Activated B cell treated with CpG ODN at 0.5 μM for 24 hours (primary cell): ENCODE measurements at regions not wholly inside any gene's neighbourhood (a gene's known extent, or its start where the extent isn't known, plus 50 kb on each side); places are given as distances from the start of the nearest gene placed in this dataset.
"Not testable (repeated sequence)": the region's sequence is repeated elsewhere in the genome, so short reads cannot be mapped to it uniquely, and the experiment has no call there.

Source experiments
- ATAC-seq: fragments of 200-7000 bp; cut with Tn5 transposase; one replicate; pipeline ENCODE4 v1.10.0; 2021; ENCODE audit warnings: low read depth, mild to moderate bottlenecking, moderate library complexity
- CTCF ChIA-PET: fragments of 350-600 bp; sonication (Branson Sonifier 250); formaldehyde crosslinking; loops from one replicate; lab custom pipeline; 2021; ENCODE audit warnings: antibody characterized with exemption; lab: Charles Lee
- POLR2A ChIA-PET: fragments of 350-600 bp; sonication (Branson Sonifier 250); formaldehyde crosslinking; loops from one replicate; lab custom pipeline; 2021; ENCODE audit warnings: antibody characterized with exemption; lab: Charles Lee
- DNase-seq: peaks from one replicate; pipeline ENCODE4 v3.0.0; 2022
- H3K27ac Mint-ChIP-seq: one replicate; pipeline ENCODE4 v1.8.0; 2020; ENCODE audit warnings: mixed read lengths
- H3K27me3 Mint-ChIP-seq: one replicate; pipeline ENCODE4 v1.8.0; 2021; ENCODE audit warnings: mixed read lengths
- H3K36me3 Mint-ChIP-seq: one replicate; pipeline ENCODE4 v1.8.0; 2021; ENCODE audit warnings: low read depth, mixed read lengths
- H3K4me1 Mint-ChIP-seq: one replicate; pipeline ENCODE4 v1.8.0; 2021; ENCODE audit warnings: mixed read lengths
- H3K4me3 Mint-ChIP-seq: one replicate; pipeline ENCODE4 v1.8.0; 2020; ENCODE audit warnings: mild to moderate bottlenecking, mixed read lengths
- H3K9me3 Mint-ChIP-seq: one replicate; pipeline ENCODE4 v1.8.0; 2020; ENCODE audit warnings: mixed read lengths
- intact Hi-C: fragments of 100-400 bp; cut with micrococcal nuclease; formaldehyde crosslinking; loops from one replicate; pipeline ENCODE4 v1.15.1; 2024
- TF ChIP-seq, protein P1 (sequence below): fragments of 200-600 bp; IDR thresholded peaks from one replicate; pipeline ENCODE4 v1.8.0; 2022; ENCODE audit warnings: antibody characterized with exemption, mild to moderate bottlenecking

DNA sequence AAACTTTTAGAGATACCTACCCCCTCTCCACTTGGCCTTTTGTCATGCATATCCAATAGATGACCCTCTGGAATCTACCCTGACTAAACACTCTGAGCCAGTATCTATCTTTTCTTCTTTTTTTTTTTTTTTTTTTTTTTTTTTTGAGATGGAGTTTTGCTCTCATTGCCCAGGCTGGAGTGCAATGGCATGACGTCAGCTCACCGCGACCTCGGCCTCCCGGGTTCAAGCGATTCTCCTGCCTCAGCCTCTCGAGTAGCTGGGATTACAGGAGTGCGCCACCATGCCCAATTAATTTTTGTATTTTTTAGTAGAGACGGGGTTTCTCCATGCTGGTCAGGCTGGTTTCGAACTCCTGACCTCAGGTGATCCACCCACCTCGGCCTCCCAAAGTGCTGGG, 50.8 kb upstream of the GRIN2B start:
- CTCF ChIA-PET, POLR2A ChIA-PET, intact Hi-C loops, H3K4me1 Mint-ChIP-seq, ATAC-seq, H3K9me3 Mint-ChIP-seq, H3K4me3 Mint-ChIP-seq, H3K27me3 Mint-ChIP-seq, DNase-seq, H3K27ac Mint-ChIP-seq, H3K36me3 Mint-ChIP-seq: not testable (repeated sequence)

DNA sequence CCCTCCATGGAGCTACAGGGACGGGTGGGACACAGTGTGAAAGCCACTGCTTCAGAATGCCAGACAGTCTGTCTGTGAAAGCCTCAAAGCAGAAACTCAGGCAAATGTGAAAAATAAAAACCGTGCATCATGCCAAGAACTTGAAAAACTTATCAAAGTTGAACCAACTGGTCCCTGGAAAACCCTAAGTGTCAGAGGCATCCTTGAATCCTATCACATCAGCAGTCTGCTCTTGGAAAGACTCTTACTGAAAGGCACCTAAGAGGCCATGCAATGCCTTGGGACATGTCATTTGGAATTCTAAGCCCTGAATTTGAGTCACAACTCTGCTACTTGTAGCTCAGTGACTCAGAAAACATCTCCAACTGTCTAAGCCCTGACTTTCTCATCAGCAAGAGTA, 62.4 kb upstream of the GRIN2B start:
- ATAC-seq = no peak
- CTCF ChIA-PET = no interaction called here
- POLR2A ChIA-PET = interaction anchor here (0.5 kb wide), 1 partner anchor 62 kb away, joined by 10 read pairs; no protein-coding TSS in a partner anchor
- Mint-ChIP-seq H3K4me1 (no peaks in the 10 kb centered on the region), H3K4me3 (no peak overlapping the region), H3K27me3 (peaks cover 14% of the 10 kb centered on the region), H3K27ac (no peak overlapping the region), H3K36me3 (no peaks in the 10 kb centered on the region), H3K9me3 (peaks cover 2% of the 10 kb centered on the region)
- TF ChIP-seq, protein P1, sequence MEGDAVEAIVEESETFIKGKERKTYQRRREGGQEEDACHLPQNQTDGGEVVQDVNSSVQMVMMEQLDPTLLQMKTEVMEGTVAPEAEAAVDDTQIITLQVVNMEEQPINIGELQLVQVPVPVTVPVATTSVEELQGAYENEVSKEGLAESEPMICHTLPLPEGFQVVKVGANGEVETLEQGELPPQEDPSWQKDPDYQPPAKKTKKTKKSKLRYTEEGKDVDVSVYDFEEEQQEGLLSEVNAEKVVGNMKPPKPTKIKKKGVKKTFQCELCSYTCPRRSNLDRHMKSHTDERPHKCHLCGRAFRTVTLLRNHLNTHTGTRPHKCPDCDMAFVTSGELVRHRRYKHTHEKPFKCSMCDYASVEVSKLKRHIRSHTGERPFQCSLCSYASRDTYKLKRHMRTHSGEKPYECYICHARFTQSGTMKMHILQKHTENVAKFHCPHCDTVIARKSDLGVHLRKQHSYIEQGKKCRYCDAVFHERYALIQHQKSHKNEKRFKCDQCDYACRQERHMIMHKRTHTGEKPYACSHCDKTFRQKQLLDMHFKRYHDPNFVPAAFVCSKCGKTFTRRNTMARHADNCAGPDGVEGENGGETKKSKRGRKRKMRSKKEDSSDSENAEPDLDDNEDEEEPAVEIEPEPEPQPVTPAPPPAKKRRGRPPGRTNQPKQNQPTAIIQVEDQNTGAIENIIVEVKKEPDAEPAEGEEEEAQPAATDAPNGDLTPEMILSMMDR = no peak
- intact Hi-C loops = no loop called here
- DNase-seq = no peak

DNA sequence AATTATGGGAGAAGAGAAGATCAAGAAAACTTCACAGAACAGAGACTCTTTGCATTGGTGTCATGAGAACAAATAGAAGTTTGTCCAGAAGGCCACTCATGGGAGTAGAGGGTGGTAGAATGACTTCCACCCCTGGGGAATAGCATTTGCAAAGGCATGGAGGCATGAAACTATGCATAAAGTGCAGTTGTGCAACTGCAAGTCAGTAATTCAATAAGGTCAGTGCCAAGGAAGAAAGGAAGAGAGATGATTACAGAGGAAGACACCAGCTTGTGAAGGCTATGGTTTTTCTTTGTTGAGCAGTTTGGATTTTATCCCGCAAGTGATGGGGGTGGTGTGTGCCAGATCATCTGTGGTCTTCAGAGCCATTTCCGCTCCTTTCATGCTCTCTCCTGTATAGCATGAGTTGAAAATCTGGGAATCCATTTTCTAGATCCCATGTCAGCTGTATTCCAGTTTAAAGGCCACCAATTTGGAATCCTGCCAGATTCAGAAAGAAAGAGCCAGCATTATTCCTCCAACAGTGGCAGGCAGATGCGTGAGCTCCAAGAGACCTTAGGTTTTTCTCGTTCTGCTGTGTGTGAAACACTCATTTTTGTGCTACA, 67.6 kb upstream of the GRIN2B start:
- ChIA-PET CTCF (no interaction called here), POLR2A (no interaction called here)
- DNase-seq (no peak), ATAC-seq (no peak)
- Mint-ChIP-seq H3K27ac (no peak overlapping the region), H3K4me1 (no peaks in the 10 kb centered on the region), H3K27me3 (peaks cover 7% of the 10 kb centered on the region), H3K36me3 (no peaks in the 10 kb centered on the region), H3K9me3 (no peaks in the 10 kb centered on the region), H3K4me3 (no peak overlapping the region)
- TF ChIP-seq, protein P1 = no peak
- intact Hi-C loops = no loop called here

- H3K4me3 Mint-ChIP-seq = no peak overlapping the region
- intact Hi-C loops = no loop called here
- no peak for ATAC-seq
- ChIA-PET CTCF (no interaction called here), POLR2A (no interaction called here)
- H3K4me1 Mint-ChIP-seq = no peaks in the 10 kb centered on the region
- TF ChIP-seq, protein P1 = no peak
- no peaks in the 10 kb centered on the region for H3K9me3 Mint-ChIP-seq
- DNase-seq = no peak
- no peak overlapping the region for H3K27ac Mint-ChIP-seq
- H3K27me3 Mint-ChIP-seq = peaks cover 8% of the 10 kb centered on the region
- no peaks in the 10 kb centered on the region for H3K36me3 Mint-ChIP-seq
These were observed 76.5 kb upstream of the GRIN2B start for GRCh38 chr12:14057895-14058294.

- ChIA-PET CTCF (no interaction called here), POLR2A (no interaction called here)
- H3K4me1 Mint-ChIP-seq = no peaks in the 10 kb centered on the region
- H3K27me3 Mint-ChIP-seq = peaks cover 8% of the 10 kb centered on the region
- intact Hi-C loops = no loop called here
- no peak overlapping the region for H3K4me3 Mint-ChIP-seq
- no peak overlapping the region for H3K27ac Mint-ChIP-seq
- H3K36me3 Mint-ChIP-seq = no peaks in the 10 kb centered on the region
- no peak for ATAC-seq
- TF ChIP-seq, protein P1 = no peak
- DNase-seq = no peak
- H3K9me3 Mint-ChIP-seq = no peaks in the 10 kb centered on the region
These were observed 77.3 kb upstream of the GRIN2B start for GRCh38 chr12:14058717-14059116.

GRCh38 chr12:14059548-14059947, 78.1 kb upstream of the GRIN2B start:
- Mint-ChIP-seq H3K36me3 (no peaks in the 10 kb centered on the region), H3K4me3 (no peak overlapping the region), H3K9me3 (no peaks in the 10 kb centered on the region), H3K4me1 (no peaks in the 10 kb centered on the region), H3K27ac (no peak overlapping the region), H3K27me3 (peaks cover 8% of the 10 kb centered on the region)
- CTCF ChIA-PET = no interaction called here
- TF ChIP-seq, protein P1 = no peak
- intact Hi-C loops = no loop called here
- ATAC-seq (no peak), DNase-seq (no peak)
- POLR2A ChIA-PET = no interaction called here
